ENCODE measurements at regions not wholly inside any gene's neighbourhood (a gene's known extent, or its start where the extent isn't known, plus 50 kb on each side); places are given as distances from the start of the nearest gene placed in this dataset.

DNA sequence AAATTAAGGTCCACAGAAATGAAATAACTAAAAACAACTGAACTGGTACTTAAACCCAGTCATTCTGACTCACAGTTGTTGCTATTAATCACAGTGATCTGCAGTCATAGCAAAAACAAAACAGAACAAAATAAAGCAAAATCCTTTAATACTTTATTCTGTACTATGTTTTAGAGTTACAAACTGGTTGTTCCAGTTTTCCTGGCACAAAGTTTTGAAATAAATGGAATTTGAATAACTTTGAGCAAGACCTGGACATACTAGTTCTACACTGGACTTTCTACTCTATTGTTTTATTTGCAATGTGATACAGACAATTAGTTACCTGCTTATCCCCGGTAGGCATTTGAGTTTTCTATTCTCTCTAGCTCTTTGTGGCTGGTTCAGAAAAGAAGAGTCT, 147.9 kb downstream of the DMRT2 start:
- Histone ChIP-seq H3K36me3 (ENCODE audit: control insufficient read depth in 2 of 2, extremely low read depth in 1 of 2, insufficient read depth in 1 of 2, low read length in 1 of 2) (no peaks in the 10 kb centered on the region), H3K4me3 (ENCODE audit: control insufficient read depth in 1 of 2, extremely low read depth in 1 of 2, low read length in 1 of 2) (no peak overlapping the region), H3K27ac (ENCODE audit: low read length) (no peak overlapping the region), H3K9me3 (no peaks in the 10 kb centered on the region), H3K4me1 (ENCODE audit: control insufficient read depth in 1 of 2, extremely low read depth in 1 of 2, insufficient read depth in 2 of 2, low read length in 2 of 2) (no peaks in the 10 kb centered on the region), H3K27me3 (replicated peaks in 1 of 2; ENCODE audit: control insufficient read depth in 2 of 2, extremely low read depth in 1 of 2, insufficient read depth in 2 of 2, low read length in 1 of 2) (no peaks in the 10 kb centered on the region)
- H3K4me3 Mint-ChIP-seq: no peak overlapping the region
- ATAC-seq (replicated peaks in 1 of 4): no peak
- peaks cover 0 to 4% of the 10 kb centered on the region in 2 donors for H3K27me3 Mint-ChIP-seq
- H3K36me3 Mint-ChIP-seq: no peaks in the 10 kb centered on the region
- CTCF ChIA-PET: no interaction called here
- peaks cover 0 to 10% (median 4%) of the 10 kb centered on the region in 3 donors for H3K9me3 Mint-ChIP-seq
- no peak overlapping the region for H3K27ac Mint-ChIP-seq
- POLR2A ChIA-PET: no interaction called here
- WGBS (ENCODE audit: insufficient coverage): no CpG with 5 or more reads among the region's 1 CpG
- no peak for DNase-seq
- H3K4me1 Mint-ChIP-seq: no peaks in the 10 kb centered on the region

DNA sequence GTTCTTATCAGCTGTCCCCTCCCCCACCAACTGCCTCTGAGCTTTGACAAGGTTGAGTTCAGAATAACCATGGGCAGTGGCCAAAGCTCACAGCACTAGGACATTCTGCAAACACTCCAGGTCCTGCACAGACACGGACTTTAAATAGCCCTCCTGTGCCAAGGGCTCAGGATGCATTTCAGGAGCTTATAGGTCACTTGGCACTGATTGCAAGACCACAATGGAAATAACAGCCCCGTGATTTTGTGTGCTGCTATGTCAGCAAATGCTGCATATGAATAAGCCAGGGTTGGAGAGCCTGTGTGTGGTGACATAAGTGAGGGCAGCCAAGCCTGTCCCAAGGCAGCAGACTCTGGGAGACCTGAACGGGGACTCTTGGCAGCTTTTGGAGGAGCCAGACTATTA, 150.7 kb downstream of the DMRT2 start:
- 64% methylated on average over 3 of the region's 3 CpGs for WGBS (ENCODE audit: insufficient coverage)

GRCh38 chr9:1201262-1201661, 151.1 kb downstream of the DMRT2 start:
- no peaks in the 10 kb centered on the region for H3K36me3 ChIP-seq (ENCODE audit: control insufficient read depth in 2 of 2, extremely low read depth in 1 of 2, insufficient read depth in 1 of 2, low read length in 1 of 2)
- H3K27ac Mint-ChIP-seq: no peak overlapping the region
- no peak overlapping the region for H3K27ac ChIP-seq (ENCODE audit: low read length)
- ATAC-seq (replicated peaks in 1 of 4) (no peak), DNase-seq (no peak)
- H3K27me3 Mint-ChIP-seq: peaks cover 0 to 2% of the 10 kb centered on the region in 2 donors
- H3K4me3 ChIP-seq (ENCODE audit: control insufficient read depth in 1 of 2, extremely low read depth in 1 of 2, low read length in 1 of 2): no peak overlapping the region
- no peaks in the 10 kb centered on the region for H3K4me1 Mint-ChIP-seq
- no peak overlapping the region for H3K4me3 Mint-ChIP-seq
- ChIA-PET CTCF (no interaction called here), POLR2A (no interaction called here)
- WGBS (ENCODE audit: insufficient coverage): no CpG with 5 or more reads among the region's 2 CpGs
- H3K9me3 ChIP-seq: no peaks in the 10 kb centered on the region
- H3K9me3 Mint-ChIP-seq: peaks cover 0 to 7% (median 0%) of the 10 kb centered on the region in 3 donors
- H3K36me3 Mint-ChIP-seq: no peaks in the 10 kb centered on the region
- H3K27me3 ChIP-seq (replicated peaks in 1 of 2; ENCODE audit: control insufficient read depth in 2 of 2, extremely low read depth in 1 of 2, insufficient read depth in 2 of 2, low read length in 1 of 2): no peaks in the 10 kb centered on the region
- H3K4me1 ChIP-seq (ENCODE audit: control insufficient read depth in 1 of 2, extremely low read depth in 1 of 2, insufficient read depth in 2 of 2, low read length in 2 of 2): no peaks in the 10 kb centered on the region

More for the DNA sequence above, 150.7 kb downstream of the DMRT2 start:
- DNase-seq: no peak
- Histone ChIP-seq H3K4me1 (ENCODE audit: control insufficient read depth in 1 of 2, extremely low read depth in 1 of 2, insufficient read depth in 2 of 2, low read length in 2 of 2) (no peaks in the 10 kb centered on the region), H3K36me3 (ENCODE audit: control insufficient read depth in 2 of 2, extremely low read depth in 1 of 2, insufficient read depth in 1 of 2, low read length in 1 of 2) (no peaks in the 10 kb centered on the region), H3K27ac (ENCODE audit: low read length) (no peak overlapping the region), H3K9me3 (no peaks in the 10 kb centered on the region), H3K27me3 (replicated peaks in 1 of 2; ENCODE audit: control insufficient read depth in 2 of 2, extremely low read depth in 1 of 2, insufficient read depth in 2 of 2, low read length in 1 of 2) (no peaks in the 10 kb centered on the region), H3K4me3 (ENCODE audit: control insufficient read depth in 1 of 2, extremely low read depth in 1 of 2, low read length in 1 of 2) (no peak overlapping the region)
- ATAC-seq (replicated peaks in 1 of 4): no peak
- peaks cover 0 to 2% of the 10 kb centered on the region in 2 donors for H3K27me3 Mint-ChIP-seq
- peaks cover 0 to 7% (median 4%) of the 10 kb centered on the region in 3 donors for H3K9me3 Mint-ChIP-seq
- H3K36me3 Mint-ChIP-seq: no peaks in the 10 kb centered on the region
- no peak overlapping the region for H3K4me3 Mint-ChIP-seq
- no peaks in the 10 kb centered on the region for H3K4me1 Mint-ChIP-seq
- no peak overlapping the region for H3K27ac Mint-ChIP-seq
- ChIA-PET CTCF (no interaction called here), POLR2A (no interaction called here)

DNA sequence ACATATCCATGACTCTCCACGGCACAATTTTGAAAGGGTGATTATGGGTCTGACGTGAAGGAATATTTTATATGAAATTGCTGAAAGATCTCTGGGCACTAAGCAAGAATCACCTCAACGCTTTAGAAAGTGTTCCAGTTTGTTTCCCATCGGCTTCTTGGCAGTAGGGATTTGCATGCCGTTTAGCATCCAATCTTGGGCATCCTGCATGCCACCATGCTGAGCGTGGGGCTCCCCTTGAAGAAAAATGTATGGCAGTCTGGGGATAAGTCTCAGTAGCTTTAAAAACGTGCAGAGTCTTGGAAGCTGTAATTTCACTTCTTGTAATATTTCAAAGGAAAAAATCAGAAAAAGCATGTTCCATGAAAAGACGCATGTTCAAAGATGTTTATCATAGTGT, 151.7 kb downstream of the DMRT2 start:
- no peaks in the 10 kb centered on the region for H3K27me3 ChIP-seq (replicated peaks in 1 of 2; ENCODE audit: control insufficient read depth in 2 of 2, extremely low read depth in 1 of 2, insufficient read depth in 2 of 2, low read length in 1 of 2)
- WGBS (ENCODE audit: insufficient coverage): 73% methylated on average over 8 of the region's 8 CpGs
- no peak for ATAC-seq (replicated peaks in 1 of 4)
- peaks cover 0 to 2% of the 10 kb centered on the region in 2 donors for H3K27me3 Mint-ChIP-seq
- no peaks in the 10 kb centered on the region for H3K36me3 Mint-ChIP-seq
- H3K27ac Mint-ChIP-seq: no peak overlapping the region
- peaks cover 0 to 7% (median 0%) of the 10 kb centered on the region in 3 donors for H3K9me3 Mint-ChIP-seq
- H3K4me3 Mint-ChIP-seq: no peak overlapping the region
- H3K4me3 ChIP-seq (ENCODE audit: control insufficient read depth in 1 of 2, extremely low read depth in 1 of 2, low read length in 1 of 2): no peak overlapping the region
- ChIA-PET POLR2A (no interaction called here), CTCF (no interaction called here)
- H3K36me3 ChIP-seq (ENCODE audit: control insufficient read depth in 2 of 2, extremely low read depth in 1 of 2, insufficient read depth in 1 of 2, low read length in 1 of 2): no peaks in the 10 kb centered on the region
- no peaks in the 10 kb centered on the region for H3K9me3 ChIP-seq
- no peaks in the 10 kb centered on the region for H3K4me1 Mint-ChIP-seq
- DNase-seq: no peak
- H3K27ac ChIP-seq (ENCODE audit: low read length): no peak overlapping the region
- no peaks in the 10 kb centered on the region for H3K4me1 ChIP-seq (ENCODE audit: control insufficient read depth in 1 of 2, extremely low read depth in 1 of 2, insufficient read depth in 2 of 2, low read length in 2 of 2)

- Mint-ChIP-seq H3K36me3 (no peaks in the 10 kb centered on the region), H3K4me1 (no peaks in the 10 kb centered on the region), H3K27me3 (peaks cover 2 to 5% of the 10 kb centered on the region in 2 donors), H3K27ac (no peak overlapping the region), H3K9me3 (peaks cover 0 to 7% (median 0%) of the 10 kb centered on the region in 3 donors), H3K4me3 (no peak overlapping the region)
- WGBS (ENCODE audit: insufficient coverage): no CpG with 5 or more reads among the region's 3 CpGs
- ChIA-PET POLR2A (no interaction called here), CTCF (no interaction called here)
- Histone ChIP-seq H3K4me1 (ENCODE audit: control insufficient read depth in 1 of 2, extremely low read depth in 1 of 2, insufficient read depth in 2 of 2, low read length in 2 of 2) (no peaks in the 10 kb centered on the region), H3K27ac (ENCODE audit: low read length) (no peak overlapping the region), H3K27me3 (replicated peaks in 1 of 2; ENCODE audit: control insufficient read depth in 2 of 2, extremely low read depth in 1 of 2, insufficient read depth in 2 of 2, low read length in 1 of 2) (no peaks in the 10 kb centered on the region), H3K4me3 (ENCODE audit: control insufficient read depth in 1 of 2, extremely low read depth in 1 of 2, low read length in 1 of 2) (no peak overlapping the region), H3K9me3 (no peaks in the 10 kb centered on the region), H3K36me3 (ENCODE audit: control insufficient read depth in 2 of 2, extremely low read depth in 1 of 2, insufficient read depth in 1 of 2, low read length in 1 of 2) (no peaks in the 10 kb centered on the region)
- ATAC-seq (replicated peaks in 1 of 4) (no peak), DNase-seq (no peak)
Observed at GRCh38 chr9:1202512-1203280, 152.5 kb downstream of the DMRT2 start.

DNA sequence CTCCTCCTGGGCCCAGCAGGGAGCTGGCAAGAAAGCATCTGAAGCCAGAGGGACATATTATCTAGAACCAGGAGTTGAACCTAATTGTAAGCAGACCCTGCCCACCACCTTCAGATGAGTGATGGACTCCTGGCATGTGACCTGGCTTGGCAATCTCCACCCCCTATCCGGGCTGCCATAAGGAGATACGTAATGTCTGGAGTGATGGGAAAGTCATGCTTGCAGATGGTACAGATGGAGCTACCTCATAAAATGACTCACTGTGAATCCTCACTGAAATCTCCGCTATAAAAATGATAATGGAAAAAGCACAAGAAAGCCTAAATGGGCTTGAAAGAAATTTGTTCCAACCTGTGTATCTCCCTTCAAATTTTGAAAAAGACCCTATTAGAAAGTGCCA, 157.5 kb downstream of the DMRT2 start:
- no peak overlapping the region for H3K4me3 ChIP-seq (ENCODE audit: control insufficient read depth in 1 of 2, extremely low read depth in 1 of 2, low read length in 1 of 2)
- no peak overlapping the region for H3K27ac ChIP-seq (ENCODE audit: low read length)
- Mint-ChIP-seq H3K27ac (no peak overlapping the region), H3K9me3 (peaks cover 0 to 6% (median 0%) of the 10 kb centered on the region in 3 donors), H3K4me1 (no peaks in the 10 kb centered on the region), H3K27me3 (peaks cover 3 to 5% of the 10 kb centered on the region in 2 donors), H3K36me3 (no peaks in the 10 kb centered on the region), H3K4me3 (no peak overlapping the region)
- H3K4me1 ChIP-seq (ENCODE audit: control insufficient read depth in 1 of 2, extremely low read depth in 1 of 2, insufficient read depth in 2 of 2, low read length in 2 of 2): no peaks in the 10 kb centered on the region
- POLR2A ChIA-PET: no interaction called here
- no peaks in the 10 kb centered on the region for H3K27me3 ChIP-seq (replicated peaks in 1 of 2; ENCODE audit: control insufficient read depth in 2 of 2, extremely low read depth in 1 of 2, insufficient read depth in 2 of 2, low read length in 1 of 2)
- no peaks in the 10 kb centered on the region for H3K36me3 ChIP-seq (ENCODE audit: control insufficient read depth in 2 of 2, extremely low read depth in 1 of 2, insufficient read depth in 1 of 2, low read length in 1 of 2)
- ATAC-seq (replicated peaks in 1 of 4) (no peak), DNase-seq (no peak)
- CTCF ChIA-PET: no interaction called here
- no peaks in the 10 kb centered on the region for H3K9me3 ChIP-seq
- no CpG with 5 or more reads among the region's 3 CpGs for WGBS (ENCODE audit: insufficient coverage)

GRCh38 chr9:1208157-1208556, 158.0 kb downstream of the DMRT2 start:
- WGBS (ENCODE audit: insufficient coverage): 71% methylated on average over 2 of the region's 2 CpGs
- Histone ChIP-seq H3K4me1 (ENCODE audit: control insufficient read depth in 1 of 2, extremely low read depth in 1 of 2, insufficient read depth in 2 of 2, low read length in 2 of 2) (no peaks in the 10 kb centered on the region), H3K27me3 (replicated peaks in 1 of 2; ENCODE audit: control insufficient read depth in 2 of 2, extremely low read depth in 1 of 2, insufficient read depth in 2 of 2, low read length in 1 of 2) (no peaks in the 10 kb centered on the region), H3K27ac (ENCODE audit: low read length) (no peak overlapping the region), H3K36me3 (ENCODE audit: control insufficient read depth in 2 of 2, extremely low read depth in 1 of 2, insufficient read depth in 1 of 2, low read length in 1 of 2) (no peaks in the 10 kb centered on the region), H3K9me3 (no peaks in the 10 kb centered on the region), H3K4me3 (ENCODE audit: control insufficient read depth in 1 of 2, extremely low read depth in 1 of 2, low read length in 1 of 2) (no peak overlapping the region)
- Mint-ChIP-seq H3K27ac (no peak overlapping the region), H3K36me3 (no peaks in the 10 kb centered on the region), H3K4me3 (no peak overlapping the region), H3K4me1 (no peaks in the 10 kb centered on the region), H3K27me3 (peaks cover 3 to 5% of the 10 kb centered on the region in 2 donors), H3K9me3 (peaks cover 0 to 6% (median 0%) of the 10 kb centered on the region in 3 donors)
- no peak for ATAC-seq (replicated peaks in 1 of 4)
- no peak for DNase-seq
- ChIA-PET POLR2A (no interaction called here), CTCF (no interaction called here)

Data from T-cell (primary cell).